DMS 273 (cell line): ENCODE measurements at regions not wholly inside any gene's neighbourhood (a gene's known extent, or its start where the extent isn't known, plus 50 kb on each side); places are given as distances from the start of the nearest gene placed in this dataset.
"Not testable (repeated sequence)": the region's sequence is repeated elsewhere in the genome, so short reads cannot be mapped to it uniquely, and the experiment has no call there.

Experiments
- DNase-seq: peaks from one replicate; lab custom pipeline; 2025; ENCODE audit not compliant: unreplicated experiment; lab: John Stamatoyannopoulos, UW

GRCh38 chr9:26669701-26670670, 222.6 kb downstream of the CAAP1 start:
- no peak for DNase-seq

- DNase-seq = no peak
These were observed 224.7 kb downstream of the CAAP1 start for GRCh38 chr9:26667882-26668281.

- no peak for DNase-seq
These were observed 226.9 kb downstream of the CAAP1 start for GRCh38 chr9:26665666-26666065.

DNA sequence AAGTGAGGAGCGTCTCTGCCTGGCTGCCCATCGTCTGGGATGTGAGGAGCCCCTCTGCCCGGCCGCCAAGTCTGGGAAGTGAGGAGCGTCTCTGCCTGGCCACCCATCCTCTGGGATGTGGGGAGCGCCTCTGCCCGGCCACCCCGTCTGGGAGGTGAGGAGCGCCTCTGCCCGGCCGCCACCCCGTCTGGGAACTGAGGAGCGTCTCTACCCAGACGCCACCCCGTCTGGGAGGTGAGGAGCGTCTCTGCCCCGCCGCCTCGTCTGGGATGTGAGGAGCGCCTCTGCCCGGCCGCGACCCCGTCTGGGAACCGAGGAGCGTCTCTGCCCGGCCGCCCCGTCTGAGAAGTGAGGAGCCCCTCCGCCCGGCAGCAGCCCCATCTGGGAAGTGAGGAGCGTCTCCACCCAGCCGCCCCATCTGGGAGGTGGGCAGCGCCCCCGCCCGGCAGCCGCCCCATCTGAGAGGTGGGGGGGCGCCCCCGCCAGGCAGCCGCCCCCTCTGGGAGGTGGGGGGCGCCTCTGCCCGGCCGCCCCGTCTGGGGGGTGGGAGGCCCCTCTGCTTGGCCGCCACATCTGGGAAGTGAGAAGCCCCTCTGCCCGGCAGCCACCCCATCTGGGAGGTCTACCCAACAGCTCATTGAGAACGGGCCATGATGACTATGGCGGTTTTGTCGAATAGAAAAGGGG, 228.4 kb downstream of the CAAP1 start:
- not testable (repeated sequence) for DNase-seq

DNA sequence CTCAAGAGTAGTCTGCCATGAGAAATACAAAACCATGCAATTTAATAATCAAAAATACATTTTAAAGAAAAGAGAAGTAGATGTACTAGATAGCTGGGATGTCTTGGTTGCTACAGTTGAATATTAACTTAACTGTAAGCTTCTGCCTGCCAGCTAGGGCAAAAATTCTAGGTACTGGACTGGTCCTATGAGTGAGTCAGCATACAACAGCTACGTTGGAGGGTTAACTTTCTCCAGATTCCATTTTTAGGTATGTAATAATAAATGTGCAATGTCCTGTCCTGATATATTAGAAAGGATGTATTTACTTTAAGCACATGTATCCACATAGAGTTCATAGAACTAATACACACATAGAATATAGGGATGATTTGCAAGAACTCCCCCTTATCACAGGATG, 230.1 kb downstream of the CAAP1 start:
- DNase-seq = no peak

- no peak for DNase-seq
These were observed 234.1 kb downstream of the CAAP1 start for GRCh38 chr9:26658476-26658875.

DNA sequence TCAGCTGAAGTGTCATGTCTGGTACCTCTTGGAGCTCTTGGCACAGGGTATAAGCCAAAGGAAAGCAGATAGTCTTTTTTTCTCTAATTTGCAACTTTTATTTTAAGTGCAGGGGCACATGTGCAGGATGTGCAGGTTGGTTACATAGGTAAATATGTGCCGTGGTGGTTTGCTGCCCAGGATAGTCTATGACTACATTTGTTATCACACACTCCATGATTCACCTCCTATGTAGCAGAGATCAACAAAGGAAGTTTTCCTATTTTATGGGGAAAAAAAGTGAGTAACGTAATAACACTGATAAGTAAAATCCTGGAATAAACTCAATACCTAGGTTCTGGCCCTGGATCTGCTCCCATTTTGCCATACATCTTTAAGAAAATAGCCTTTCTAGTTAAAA, 234.6 kb downstream of the CAAP1 start:
- DNase-seq = no peak

DNA sequence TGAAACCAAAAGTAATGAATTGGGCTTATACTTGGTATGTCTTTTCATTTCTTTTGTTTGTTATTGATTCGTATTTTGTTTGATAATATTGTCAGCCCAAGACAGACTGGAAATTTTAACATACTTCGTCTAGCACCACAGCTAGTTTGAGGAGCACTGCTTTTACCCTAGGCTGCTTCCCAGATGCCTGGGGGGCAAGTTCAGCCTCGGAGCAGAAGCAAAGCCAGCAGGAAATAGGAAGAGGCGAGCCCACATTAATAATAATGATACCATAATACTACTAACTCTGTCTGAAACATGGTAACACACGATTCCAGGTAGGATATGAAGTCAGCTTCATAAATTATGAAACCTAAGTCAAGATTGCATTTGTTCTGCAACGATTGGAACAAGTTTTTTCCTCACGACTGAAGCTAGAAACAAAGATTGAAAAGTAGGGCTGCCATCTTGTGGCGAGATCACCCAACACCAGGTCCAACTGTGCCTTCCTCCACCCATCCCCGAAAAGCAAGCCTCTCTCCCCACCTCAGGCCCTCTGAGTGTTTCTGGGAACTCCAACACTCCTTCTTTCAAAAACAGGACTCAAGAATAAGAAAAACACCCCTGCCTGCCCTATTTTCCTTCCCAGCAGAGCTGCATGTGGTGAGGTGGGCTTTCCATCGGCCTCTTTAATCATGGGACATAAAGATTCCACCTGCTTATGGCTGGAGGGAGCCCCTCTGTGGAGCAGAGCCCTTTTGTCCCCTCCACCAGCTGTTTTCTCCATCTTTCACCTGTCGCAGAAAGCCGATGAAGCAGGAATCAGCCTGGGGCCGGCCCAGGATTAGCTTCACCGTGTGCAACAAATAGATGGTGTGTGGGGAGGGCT, 236.4 kb downstream of the CAAP1 start:
- DNase-seq = peak; percentile 47

- no peak for DNase-seq
These were observed 237.4 kb downstream of the CAAP1 start for GRCh38 chr9:26655166-26655565.

DNA sequence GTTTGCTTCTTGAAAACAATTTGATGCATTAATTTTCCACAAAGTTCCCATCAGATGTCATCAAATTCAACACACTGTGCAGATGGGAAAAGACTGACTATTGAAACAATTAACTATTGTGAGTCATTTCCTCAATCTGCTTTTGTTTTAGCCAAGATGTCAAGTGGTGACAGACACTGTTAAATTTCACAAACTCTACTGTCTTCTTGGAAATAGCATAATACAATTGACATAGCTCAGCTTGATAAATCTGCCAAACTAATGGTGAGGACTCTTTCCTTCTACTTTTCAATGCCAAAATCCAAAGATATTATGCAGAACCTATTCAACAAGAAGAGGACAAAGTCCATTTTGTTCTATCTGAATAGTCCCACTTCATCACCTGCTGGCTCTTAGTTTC, 242.3 kb downstream of the CAAP1 start:
- no peak for DNase-seq

- DNase-seq = no peak
These were observed 248.8 kb downstream of the CAAP1 start for GRCh38 chr9:26643826-26644225.

- no peak for DNase-seq
These were observed 252.8 kb downstream of the CAAP1 start for GRCh38 chr9:26639761-26640160.

GRCh38 chr9:26637101-26637500, 255.5 kb downstream of the CAAP1 start:
- no peak for DNase-seq

- not testable (repeated sequence) for DNase-seq
These were observed 278.7 kb downstream of the CAAP1 start for GRCh38 chr9:26613851-26614350.

DNA sequence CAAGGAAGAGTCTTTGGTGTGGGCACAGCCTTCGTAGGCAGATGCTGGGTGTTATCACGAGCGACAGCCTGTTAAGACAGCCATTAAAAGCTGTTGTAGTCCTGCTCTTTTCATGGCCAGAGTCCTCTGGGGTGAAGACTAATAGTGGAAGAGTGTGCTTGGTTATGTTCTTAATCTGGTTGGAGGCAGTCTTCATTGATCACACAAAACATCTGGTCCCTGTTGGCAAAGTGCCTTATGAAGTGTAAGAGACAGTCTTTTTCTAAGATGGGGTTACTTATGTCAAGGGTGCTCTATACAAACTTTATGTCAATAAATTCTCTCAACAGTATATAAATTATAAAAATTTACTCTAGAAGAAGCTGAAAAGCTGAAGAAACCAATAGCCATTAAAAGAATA, 280.4 kb downstream of the CAAP1 start:
- no peak for DNase-seq

DNA sequence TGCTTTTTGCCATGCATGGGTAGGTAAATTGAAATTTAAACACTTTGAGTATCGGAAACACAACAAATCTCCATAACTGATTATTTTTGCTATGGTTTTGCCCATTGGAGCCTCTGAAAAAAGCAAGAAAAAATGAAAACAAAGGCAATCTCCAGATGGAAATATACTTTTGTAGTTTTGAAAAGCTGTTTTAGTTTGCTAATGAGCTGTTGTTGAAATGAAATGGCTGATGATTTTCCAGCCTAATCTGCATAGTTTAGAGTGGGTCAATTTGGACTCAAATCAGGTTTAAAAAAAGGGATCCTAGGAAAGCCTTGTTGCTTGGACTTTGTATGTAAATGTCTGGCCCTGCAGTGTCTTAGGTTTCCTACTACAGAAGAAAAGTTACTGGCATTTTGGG, 285.8 kb downstream of the CAAP1 start:
- DNase-seq = no peak

GRCh38 chr9:26605367-26605766, 287.2 kb downstream of the CAAP1 start:
- DNase-seq = no peak

DNA sequence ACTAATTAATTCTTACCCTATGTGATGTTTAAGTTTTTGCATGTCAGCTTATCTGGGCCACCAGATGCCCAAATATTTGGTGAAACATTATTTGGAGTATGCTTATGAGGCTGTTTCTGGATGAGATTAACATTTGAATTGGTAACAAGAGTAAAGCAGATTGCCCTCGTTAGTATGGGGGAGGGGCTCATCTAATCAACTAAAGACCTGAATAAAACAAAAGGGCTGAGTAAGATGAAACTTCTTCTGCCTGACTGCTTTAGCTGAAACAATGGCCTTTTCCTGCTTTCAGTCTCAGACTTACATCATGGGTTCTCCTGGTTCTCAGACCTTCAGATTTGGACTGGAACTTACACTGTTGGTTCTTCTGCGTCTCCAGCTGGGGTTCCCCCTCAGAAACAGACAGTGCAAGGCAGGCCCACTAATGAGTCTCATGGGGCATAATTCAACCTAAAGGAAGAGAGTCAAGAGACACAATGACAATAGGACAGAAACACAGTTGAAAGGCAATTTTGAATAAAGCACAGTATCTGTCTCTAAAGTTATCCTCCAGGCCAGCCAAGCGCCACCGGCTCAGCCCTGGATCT, 288.4 kb downstream of the CAAP1 start:
- DNase-seq = no peak

GRCh38 chr9:26603617-26604016, 289.0 kb downstream of the CAAP1 start:
- DNase-seq = no peak

- DNase-seq = no peak
These were observed 295.0 kb downstream of the CAAP1 start for GRCh38 chr9:26597542-26598149.
